Mesenchymal stem cell (in vitro differentiated cells and primary cell): ENCODE measurements at regions not wholly inside any gene's neighbourhood (a gene's known extent, or its start where the extent isn't known, plus 50 kb on each side); places are given as distances from the start of the nearest gene placed in this dataset. TPM values are rescaled to one million over a fixed set of nuclear protein-coding genes. Genes with fewer than 3 reads are reported as not detected.

Experiments
- DNase-seq: peaks from one replicate; pipeline ENCODE4 v3.0.0-alpha.2; 2013
- H2AFZ ChIP-seq: one replicate; pipeline ENCODE4 v1.6.1; 2013; ENCODE audit warnings: low read depth, mild to moderate bottlenecking, control low read depth, inconsistent platforms, low read length, moderate library complexity
- H2AK5ac ChIP-seq: 2 replicates; pipeline ENCODE4 v1.6.1; 2013; ENCODE audit warnings: low read length, moderate library complexity, mild to moderate bottlenecking, inconsistent platforms; ENCODE audit not compliant: severe bottlenecking
- H2BK120ac ChIP-seq: one replicate; pipeline ENCODE4 v1.6.1; 2013; ENCODE audit warnings: low read depth, mild to moderate bottlenecking, inconsistent platforms, low read length, moderate library complexity
- H2BK12ac ChIP-seq, 2 experiments: one replicate each; pipeline ENCODE4 v1.6.1; 2013; ENCODE audit warnings: inconsistent platforms in 2 of 2, low read length in 2 of 2, mild to moderate bottlenecking in 2 of 2, moderate library complexity in 2 of 2, control low read depth in 1 of 2
- H2BK15ac ChIP-seq: one replicate; pipeline ENCODE4 v1.6.1; 2013; ENCODE audit warnings: mild to moderate bottlenecking, low read depth, inconsistent platforms; ENCODE audit not compliant: poor library complexity, severe bottlenecking
- H2BK5ac ChIP-seq: 2 replicates; pipeline ENCODE4 v1.6.1; 2013; ENCODE audit warnings: low read depth, mild to moderate bottlenecking, low read length, control low read depth, inconsistent platforms; ENCODE audit not compliant: poor library complexity, severe bottlenecking
- H3K14ac ChIP-seq, 2 experiments: one replicate each; pipeline ENCODE4 v1.6.1; 2013; ENCODE audit warnings: inconsistent platforms in 2 of 2, low read length in 2 of 2, control low read depth in 1 of 2, mild to moderate bottlenecking in 1 of 2, moderate library complexity in 1 of 2
- H3K18ac ChIP-seq, 2 experiments: one replicate each; pipeline ENCODE4 v1.6.1; 2013; ENCODE audit warnings: inconsistent platforms in 2 of 2, low read length in 2 of 2, control low read depth in 1 of 2, low read depth in 1 of 2, mild to moderate bottlenecking in 1 of 2
- H3K23ac ChIP-seq, 2 experiments: one replicate each; pipeline ENCODE4 v1.6.1; 2013; ENCODE audit warnings: inconsistent platforms in 2 of 2, low read length in 2 of 2, mild to moderate bottlenecking in 2 of 2, moderate library complexity in 2 of 2, control low read depth in 1 of 2
- H3K27ac ChIP-seq: 2 replicates; pipeline ENCODE4 v1.5.1; 2013; ENCODE audit warnings: mild to moderate bottlenecking, moderate library complexity, low read length, control low read depth, inconsistent platforms; ENCODE audit not compliant: poor library complexity, severe bottlenecking
- H3K27me3 ChIP-seq, 2 experiments: 2 replicates each; pipeline versions ENCODE4 v1.6.1 to v1.7.0; 2013; ENCODE audit warnings: low read length in 2 of 2, mild to moderate bottlenecking in 2 of 2, moderate library complexity in 2 of 2, control low read depth in 1 of 2, inconsistent platforms in 1 of 2; ENCODE audit not compliant: control insufficient read depth in 1 of 2, insufficient read depth in 1 of 2
- H3K36me3 ChIP-seq, 2 experiments: 2 replicates each; pipeline versions ENCODE4 v1.6.1 to v1.7.0; 2013; ENCODE audit warnings: low read length in 2 of 2, control low read depth in 1 of 2, inconsistent platforms in 1 of 2, low read depth in 1 of 2, mild to moderate bottlenecking in 1 of 2; ENCODE audit not compliant: insufficient read depth in 2 of 2, control insufficient read depth in 1 of 2
- H3K4ac ChIP-seq, 2 experiments: one replicate each; pipeline ENCODE4 v1.6.1; 2013; ENCODE audit warnings: inconsistent platforms in 2 of 2, low read length in 2 of 2, mild to moderate bottlenecking in 2 of 2, moderate library complexity in 2 of 2, control low read depth in 1 of 2, low read depth in 1 of 2
- H3K4me1 ChIP-seq: 2 replicates; pipeline ENCODE4 v1.6.1; 2013; ENCODE audit warnings: low read depth, low read length, control low read depth; ENCODE audit not compliant: control insufficient read depth, insufficient read depth
- H3K4me2 ChIP-seq: 2 replicates; pipeline ENCODE4 v1.6.1; 2013; ENCODE audit warnings: low read length, mild to moderate bottlenecking, inconsistent platforms; ENCODE audit not compliant: poor library complexity, severe bottlenecking
- H3K4me3 ChIP-seq, 2 experiments: 2 replicates each; pipeline versions ENCODE4 v1.5.1 to v1.7.0; 2013; ENCODE audit warnings: low read length in 2 of 2, mild to moderate bottlenecking in 2 of 2, control low read depth in 1 of 2, low read depth in 1 of 2; ENCODE audit not compliant: insufficient read depth in 1 of 2
- H3K79me1 ChIP-seq: replicated peaks from 2 replicates; pipeline ENCODE4 v1.6.1; 2013; ENCODE audit warnings: mild to moderate bottlenecking, control low read depth, low read length, inconsistent platforms; ENCODE audit not compliant: poor library complexity, severe bottlenecking
- H3K9ac ChIP-seq: 2 replicates; pipeline ENCODE4 v1.7.0; 2013; ENCODE audit warnings: mild to moderate bottlenecking, low read length, moderate library complexity
- H3K9me3 ChIP-seq: 2 replicates; pipeline ENCODE4 v1.7.0; 2013; ENCODE audit warnings: mild to moderate bottlenecking, low read length; ENCODE audit not compliant: control insufficient read depth
- H4K8ac ChIP-seq: one replicate; pipeline ENCODE4 v1.6.1; 2013; ENCODE audit warnings: inconsistent platforms, mild to moderate bottlenecking, low read length, moderate library complexity
- H4K91ac ChIP-seq: one replicate; pipeline ENCODE4 v1.6.1; 2013; ENCODE audit warnings: mild to moderate bottlenecking, low read length, inconsistent platforms
- WGBS: methylation state at CpG from one replicate; pipeline ENCODE4 v1.1.7; 2013; ENCODE audit warnings: mixed read lengths; 5-methylcytosine and 5-hydroxymethylcytosine counted together
- small RNA-seq: library from polyadenylated mRNA; stranded (forward); fragments of <200 nt; extraction: miRNeasy Mini kit (QIAGEN cat#:217004); gene quantifications from one replicate; pipeline ENCODE3, GENCODE V24; 2013; ENCODE audit warnings: low read depth

DNA sequence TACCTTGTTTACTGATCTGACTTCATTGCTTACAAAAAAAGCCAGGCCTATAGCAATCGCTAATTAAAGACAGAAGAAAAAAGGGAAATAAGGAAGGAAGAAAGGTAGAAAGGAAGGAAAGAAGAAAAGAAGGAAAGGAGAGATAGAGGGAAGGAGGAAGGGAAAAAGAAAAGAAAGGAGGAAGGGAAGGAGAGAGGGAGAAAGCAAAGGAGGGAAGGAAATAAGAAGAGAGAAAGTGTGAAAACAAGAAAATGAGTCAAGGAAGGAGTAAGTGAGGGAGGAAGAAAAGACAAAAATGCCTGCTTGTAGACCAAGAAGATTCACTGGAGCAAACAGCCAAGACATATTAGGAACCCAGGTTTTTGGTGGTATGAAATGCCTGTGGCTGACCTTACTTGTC is 57.0 kb upstream of the MAGEB16 start:
- Histone ChIP-seq H3K9ac (no peak overlapping the region), H2AK5ac (no peak overlapping the region), H4K8ac (no peak overlapping the region), H3K27me3 (no peaks in the 10 kb centered on the region), H4K91ac (no peak overlapping the region), H3K23ac (no peak overlapping the region), H3K36me3 (no peaks in the 10 kb centered on the region), H3K4ac (no peak overlapping the region), H3K4me1 (no peaks in the 10 kb centered on the region), H3K18ac (no peak overlapping the region), H3K4me3 (no peak overlapping the region), H3K14ac (no peak overlapping the region), H3K27ac (no peak overlapping the region), H2AFZ (no peak overlapping the region), H2BK15ac (no peak overlapping the region), H3K4me2 (no peak overlapping the region), H2BK12ac (no peak overlapping the region), H3K9me3 (no peaks in the 10 kb centered on the region), H3K79me1 (no peaks in the 10 kb centered on the region), H2BK120ac (no peak overlapping the region), H2BK5ac (no peak overlapping the region)
- WGBS = 96% methylated on average over 1 of the region's 1 CpG
- no peak for DNase-seq

- Histone ChIP-seq H2BK5ac (no peak overlapping the region), H3K18ac (no peak overlapping the region), H3K9ac (no peak overlapping the region), H2BK120ac (no peak overlapping the region), H4K91ac (no peak overlapping the region), H3K4ac (no peak overlapping the region), H3K4me1 (no peaks in the 10 kb centered on the region), H3K4me3 (no peak overlapping the region), H3K79me1 (no peaks in the 10 kb centered on the region), H3K27me3 (no peaks in the 10 kb centered on the region), H2AFZ (no peak overlapping the region), H2BK12ac (no peak overlapping the region), H2AK5ac (no peak overlapping the region), H3K36me3 (no peaks in the 10 kb centered on the region), H3K27ac (no peak overlapping the region), H3K9me3 (no peaks in the 10 kb centered on the region), H4K8ac (no peak overlapping the region), H3K4me2 (no peak overlapping the region), H3K23ac (no peak overlapping the region), H3K14ac (no peak overlapping the region), H2BK15ac (no peak overlapping the region)
- no peak for DNase-seq
- WGBS = 94% methylated on average over 2 of the region's 2 CpGs
Observed at GRCh38 chrX:35743331-35743730, 54.8 kb upstream of the MAGEB16 start.

Small RNA genes lying in the stretch of these regions (small RNA-seq; reads per million reads assigned to genes)
- not detected for gene RNU6-1087P
